ENCODE measurements at regions not wholly inside any gene's neighbourhood (a gene's known extent, or its start where the extent isn't known, plus 50 kb on each side); places are given as distances from the start of the nearest gene placed in this dataset.

GRCh38 chrX:83997781-83998180, 136.8 kb downstream of the CYLC1 start:
- no peak overlapping the region for H2BK20ac ChIP-seq (ENCODE audit: low read depth, low read length, poor library complexity, severe bottlenecking)
- Mint-ChIP-seq H3K4me3 (no peak overlapping the region), H3K36me3 (ENCODE audit: insufficient read depth in 1 of 3, low read depth in 3 of 3) (no peaks in the 10 kb centered on the region), H3K9me3 (peaks cover 36 to 46% of the 10 kb centered on the region in 2 experiments), H3K27me3 (ENCODE audit: low read depth) (no peaks in the 10 kb centered on the region; the same call in 1 of the 2 replicates), H3K4me1 (peaks cover 33 to 38% of the 10 kb centered on the region in 2 experiments), H3K27ac (no peak overlapping the region)
- no peak overlapping the region for H4K8ac ChIP-seq (replicated peaks; ENCODE audit: insufficient read length, low read depth, low read length)
- no peak overlapping the region for H3K9ac ChIP-seq (ENCODE audit: extremely low read depth, insufficient read length, low read length)
- H3K4me1 ChIP-seq (ENCODE audit: insufficient read depth, low read length) = peaks cover 2% of the 10 kb centered on the region; the same call in 1 of the 2 replicates
- no peak overlapping the region for H2AFZ ChIP-seq (ENCODE audit: low read length)
- DNase-seq = no peak
- H3K79me2 ChIP-seq (ENCODE audit: insufficient read depth, low read length) = no peaks in the 10 kb centered on the region
- H3K4me2 ChIP-seq (ENCODE audit: insufficient read depth, insufficient read length, low read length) = no peak overlapping the region
- no peak overlapping the region for H4K91ac ChIP-seq (ENCODE audit: insufficient read length, low read depth, low read length)
- H2BK120ac ChIP-seq (ENCODE audit: low read depth, low read length, poor library complexity, severe bottlenecking) = no peak overlapping the region
- H2AK5ac ChIP-seq (ENCODE audit: insufficient read length, low read length) = no peak overlapping the region
- H3K9me3 ChIP-seq (ENCODE audit: control insufficient read depth, low read depth, low read length) = peaks cover 11% of the 10 kb centered on the region
- no peak overlapping the region for H4K5ac ChIP-seq (ENCODE audit: insufficient read length, low read depth, low read length)
- H3K18ac ChIP-seq (ENCODE audit: insufficient read length, low read depth, low read length) = no peak overlapping the region
- no peak overlapping the region for H3T11ph ChIP-seq (ENCODE audit: low read length)
- no peak overlapping the region for H3K27ac ChIP-seq (ENCODE audit: insufficient read length, low read depth, low read length)
- no peak overlapping the region for H3K56ac ChIP-seq (ENCODE audit: insufficient read length, low read depth, low read length)
- no CpG with 5 or more reads among the region's 1 CpG for WGBS (ENCODE audit: extremely low coverage, insufficient read length, low lambda C conversion rate)
- H2BK15ac ChIP-seq (ENCODE audit: low read depth, low read length) = no peak overlapping the region
- no peaks in the 10 kb centered on the region for H4K20me1 ChIP-seq (ENCODE audit: control insufficient read depth, insufficient read depth, insufficient read length)
- H3K23ac ChIP-seq (ENCODE audit: insufficient read length, low read depth, low read length) = no peak overlapping the region
- H3K79me1 ChIP-seq (ENCODE audit: insufficient read depth, low read depth, low read length, poor library complexity, severe bottlenecking) = no peaks in the 10 kb centered on the region
- H3K23me2 ChIP-seq (ENCODE audit: insufficient read length, low read depth, low read length, poor library complexity, severe bottlenecking) = no peaks in the 10 kb centered on the region
- no peak overlapping the region for H3K14ac ChIP-seq (ENCODE audit: insufficient read depth, low read length)
- H2BK5ac ChIP-seq (ENCODE audit: insufficient read length, low read length) = no peak overlapping the region
- TF ChIP-seq CTCF (conservative IDR thresholded peaks at IDR 0.05) = no peak
- no peaks in the 10 kb centered on the region for H3K27me3 ChIP-seq (ENCODE audit: insufficient read depth, low read length)
- no peak overlapping the region for H3K4ac ChIP-seq (ENCODE audit: low read depth, low read length)
- no peak overlapping the region for H2BK12ac ChIP-seq (ENCODE audit: insufficient read length, low read depth, low read length)

All from H9 (cell line).